ENCODE measurements at regions not wholly inside any gene's neighbourhood (a gene's known extent, or its start where the extent isn't known, plus 50 kb on each side); places are given as distances from the start of the nearest gene placed in this dataset.

DNA sequence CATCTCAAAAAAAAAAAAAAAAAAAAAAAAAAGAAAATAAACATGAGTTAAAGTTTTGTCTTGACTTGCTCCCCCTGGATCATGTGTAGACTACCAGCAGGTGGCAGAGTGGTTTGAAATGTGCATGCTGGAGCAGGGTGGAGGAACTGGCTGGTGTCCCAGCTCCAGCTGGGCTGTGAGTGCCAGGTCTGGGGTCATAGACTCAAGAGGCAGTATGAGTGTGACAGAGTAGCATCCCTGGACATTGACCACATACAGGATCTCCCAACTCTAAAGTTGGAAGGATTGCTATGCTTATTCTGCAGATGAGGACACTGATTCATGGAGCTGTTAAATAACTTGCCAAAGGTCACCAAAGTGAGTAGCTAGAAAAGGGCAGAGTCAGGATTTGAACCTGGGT, 198.0 kb upstream of the MPHOSPH6 start:
- no peak for DNase-seq

DNA sequence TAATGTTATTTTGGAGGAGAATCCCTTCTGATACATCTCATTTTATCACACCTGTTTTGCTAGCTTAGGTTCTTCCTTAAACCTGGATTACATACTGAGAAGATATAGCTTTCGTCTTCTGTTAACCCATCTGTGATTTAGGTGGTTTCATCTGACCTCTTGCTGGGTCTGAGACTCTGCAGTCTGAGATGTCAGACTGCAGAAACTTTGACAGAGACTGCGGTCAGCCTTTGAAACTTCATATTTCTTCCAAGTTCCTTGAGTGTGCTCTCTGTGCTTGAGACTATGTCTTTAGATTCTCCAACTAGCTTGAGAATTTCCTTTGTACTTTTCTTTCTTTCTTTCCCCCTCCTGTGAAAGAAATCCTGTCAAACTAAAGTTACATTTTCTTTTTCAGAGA, 196.4 kb upstream of the MPHOSPH6 start:
- Histone ChIP-seq H3K4me1 (ENCODE audit: control insufficient read depth, insufficient read depth, low read length, poor library complexity, severe bottlenecking) (no peaks in the 10 kb centered on the region), H3K36me3 (ENCODE audit: control insufficient read depth, insufficient read depth, low read length) (no peaks in the 10 kb centered on the region), H3K4me3 (ENCODE audit: insufficient read depth, low read depth, low read length, poor library complexity, severe bottlenecking) (no peak overlapping the region), H3K27ac (ENCODE audit: insufficient read depth, low read length, poor library complexity, severe bottlenecking) (no peak overlapping the region), H3K27me3 (replicated peaks; ENCODE audit: control insufficient read depth, insufficient read depth, low read length, poor library complexity, severe bottlenecking) (no peaks in the 10 kb centered on the region), H3K9me3 (ENCODE audit: control insufficient read depth, low read length) (no peaks in the 10 kb centered on the region)
- DNase-seq, result no peak

More for the DNA sequence above, 198.0 kb upstream of the MPHOSPH6 start:
- Histone ChIP-seq H3K4me1 (ENCODE audit: control insufficient read depth, insufficient read depth, low read length, poor library complexity, severe bottlenecking) (no peaks in the 10 kb centered on the region), H3K9me3 (ENCODE audit: control insufficient read depth, low read length) (no peaks in the 10 kb centered on the region), H3K27ac (ENCODE audit: insufficient read depth, low read length, poor library complexity, severe bottlenecking) (no peak overlapping the region), H3K36me3 (ENCODE audit: control insufficient read depth, insufficient read depth, low read length) (no peaks in the 10 kb centered on the region), H3K27me3 (replicated peaks; ENCODE audit: control insufficient read depth, insufficient read depth, low read length, poor library complexity, severe bottlenecking) (no peaks in the 10 kb centered on the region), H3K4me3 (ENCODE audit: insufficient read depth, low read depth, low read length, poor library complexity, severe bottlenecking) (no peak overlapping the region)

DNA sequence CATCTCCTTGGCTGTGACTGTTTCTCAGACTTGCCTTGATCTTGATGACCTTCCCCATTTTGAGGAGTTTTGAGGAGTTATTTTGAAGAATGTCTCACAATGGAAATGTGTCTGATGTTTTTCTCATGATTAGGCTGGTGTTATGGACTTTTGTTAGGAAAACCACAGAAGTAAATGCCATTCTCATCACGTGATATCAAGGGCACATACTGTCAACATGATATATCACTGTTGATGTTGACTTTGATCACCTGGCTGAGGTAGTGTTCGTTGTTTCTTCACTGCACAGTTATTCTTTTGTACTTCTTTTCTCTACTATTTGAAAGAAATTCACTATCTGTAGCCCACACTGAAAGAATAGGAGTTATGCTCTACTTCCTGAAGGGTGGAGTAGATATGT, 194.7 kb upstream of the MPHOSPH6 start:
- Histone ChIP-seq H3K9me3 (ENCODE audit: control insufficient read depth, low read length) (no peaks in the 10 kb centered on the region), H3K4me3 (ENCODE audit: insufficient read depth, low read depth, low read length, poor library complexity, severe bottlenecking) (no peak overlapping the region), H3K4me1 (ENCODE audit: control insufficient read depth, insufficient read depth, low read length, poor library complexity, severe bottlenecking) (no peaks in the 10 kb centered on the region), H3K36me3 (ENCODE audit: control insufficient read depth, insufficient read depth, low read length) (no peaks in the 10 kb centered on the region), H3K27ac (ENCODE audit: insufficient read depth, low read length, poor library complexity, severe bottlenecking) (no peak overlapping the region), H3K27me3 (replicated peaks; ENCODE audit: control insufficient read depth, insufficient read depth, low read length, poor library complexity, severe bottlenecking) (no peaks in the 10 kb centered on the region)
- DNase-seq, result no peak

DNA sequence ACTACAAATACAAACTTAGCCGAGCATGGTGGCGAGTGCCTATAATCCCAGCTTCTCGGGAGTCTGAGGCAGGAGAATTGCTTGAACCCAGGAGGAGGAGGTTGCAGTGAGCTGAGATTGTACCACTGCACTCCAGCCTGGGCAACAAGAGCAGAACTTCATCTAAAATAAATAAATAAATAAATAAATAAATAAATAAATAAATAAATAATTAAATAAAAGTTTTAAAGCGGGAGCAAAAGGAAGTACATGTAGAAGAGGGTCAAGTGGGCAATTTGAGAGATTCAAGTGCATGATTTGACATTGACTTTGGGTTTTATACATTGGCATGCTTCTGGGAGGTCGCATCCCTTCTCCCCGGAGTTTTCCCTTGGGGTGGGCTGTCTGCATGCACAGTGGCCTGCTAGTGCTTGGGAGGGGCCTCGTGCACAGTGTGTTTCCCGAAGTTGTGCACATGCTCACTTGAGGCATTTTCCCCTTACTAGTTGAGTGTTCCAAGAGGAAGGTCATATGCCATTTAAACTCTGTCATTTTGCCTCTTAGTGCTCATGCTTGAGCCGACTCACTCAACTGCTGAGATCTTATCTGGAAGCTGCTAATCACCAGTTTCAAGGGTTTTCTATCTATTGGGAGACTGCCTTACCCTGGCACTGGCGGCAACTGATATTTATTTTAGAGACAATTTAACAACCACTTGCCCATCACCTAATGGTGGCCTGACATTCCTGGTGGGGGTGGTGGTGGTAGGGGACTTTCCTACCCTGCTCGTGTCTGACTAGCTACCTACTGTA, 193.2 kb upstream of the MPHOSPH6 start:
- Histone ChIP-seq H3K27me3 (replicated peaks; ENCODE audit: control insufficient read depth, insufficient read depth, low read length, poor library complexity, severe bottlenecking) (no peaks in the 10 kb centered on the region), H3K4me3 (ENCODE audit: insufficient read depth, low read depth, low read length, poor library complexity, severe bottlenecking) (no peak overlapping the region), H3K9me3 (ENCODE audit: control insufficient read depth, low read length) (no peaks in the 10 kb centered on the region), H3K4me1 (ENCODE audit: control insufficient read depth, insufficient read depth, low read length, poor library complexity, severe bottlenecking) (no peaks in the 10 kb centered on the region), H3K27ac (ENCODE audit: insufficient read depth, low read length, poor library complexity, severe bottlenecking) (no peak overlapping the region), H3K36me3 (ENCODE audit: control insufficient read depth, insufficient read depth, low read length) (no peaks in the 10 kb centered on the region)
- no peak for DNase-seq

DNA sequence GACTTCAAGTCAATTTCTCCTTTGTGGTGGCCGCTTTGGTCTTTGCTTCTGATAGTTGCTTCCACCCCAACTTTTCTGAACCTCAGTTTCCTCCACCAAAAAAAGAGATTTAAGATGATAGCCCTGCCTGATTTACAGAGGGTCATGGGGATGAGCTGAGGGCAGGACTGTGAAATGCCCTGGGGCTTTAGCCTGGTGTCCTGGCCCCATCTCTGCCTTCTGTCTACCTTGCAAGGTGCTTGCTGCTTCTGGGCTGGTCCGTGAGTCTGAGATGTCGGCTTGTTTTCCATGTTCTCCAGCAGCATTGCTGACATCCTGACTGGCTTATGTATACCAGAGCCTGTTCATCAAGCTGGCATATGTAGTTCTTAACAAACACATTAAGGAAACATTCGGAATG, 191.9 kb upstream of the MPHOSPH6 start:
- H3K4me1 ChIP-seq (ENCODE audit: control insufficient read depth, insufficient read depth, low read length, poor library complexity, severe bottlenecking), result no peaks in the 10 kb centered on the region
- no peak overlapping the region for H3K27ac ChIP-seq (ENCODE audit: insufficient read depth, low read length, poor library complexity, severe bottlenecking)
- no peaks in the 10 kb centered on the region for H3K9me3 ChIP-seq (ENCODE audit: control insufficient read depth, low read length)
- H3K4me3 ChIP-seq (ENCODE audit: insufficient read depth, low read depth, low read length, poor library complexity, severe bottlenecking), result no peak overlapping the region
- H3K27me3 ChIP-seq (replicated peaks; ENCODE audit: control insufficient read depth, insufficient read depth, low read length, poor library complexity, severe bottlenecking), result no peaks in the 10 kb centered on the region
- H3K36me3 ChIP-seq (ENCODE audit: control insufficient read depth, insufficient read depth, low read length), result no peaks in the 10 kb centered on the region
- no peak for DNase-seq

DNA sequence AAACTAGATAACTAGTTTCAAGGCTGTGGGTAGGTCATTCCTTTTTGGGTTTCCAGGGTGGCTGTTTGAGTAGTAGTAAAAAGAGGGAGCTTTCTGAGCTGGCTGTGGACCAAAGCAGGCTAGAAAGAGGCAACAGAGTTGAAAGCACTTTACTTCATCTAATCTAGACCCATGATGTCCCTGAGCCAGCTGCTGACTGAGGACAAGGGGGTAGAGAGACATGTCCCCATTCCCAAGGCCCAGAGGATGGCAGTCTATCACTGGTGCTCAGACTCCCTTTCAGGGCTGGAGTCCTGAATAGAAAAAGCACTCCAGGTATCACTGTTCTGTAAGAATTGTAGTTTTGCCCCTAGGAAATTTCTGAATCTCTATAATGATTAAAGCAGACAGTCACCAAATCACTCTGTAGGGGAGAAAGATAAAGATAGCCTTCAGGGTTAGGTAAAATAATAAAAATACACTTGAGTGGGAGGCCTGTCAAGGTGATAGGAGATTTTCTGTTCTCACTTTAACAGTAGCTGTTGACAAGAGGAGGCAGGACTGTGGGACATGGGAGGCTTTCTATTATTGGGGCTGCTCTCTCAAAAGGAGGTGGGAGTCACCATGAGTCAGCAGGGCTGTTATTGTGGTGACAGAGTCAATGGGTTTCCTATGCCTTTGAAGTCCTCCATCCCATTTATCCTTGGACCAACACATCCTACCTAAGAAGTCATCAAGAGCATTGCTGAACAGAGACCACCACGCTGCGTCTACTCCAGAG, 190.2 kb upstream of the MPHOSPH6 start:
- H3K4me1 ChIP-seq (ENCODE audit: control insufficient read depth, insufficient read depth, low read length, poor library complexity, severe bottlenecking), result no peaks in the 10 kb centered on the region
- no peaks in the 10 kb centered on the region for H3K9me3 ChIP-seq (ENCODE audit: control insufficient read depth, low read length)
- no peaks in the 10 kb centered on the region for H3K36me3 ChIP-seq (ENCODE audit: control insufficient read depth, insufficient read depth, low read length)
- no peak for DNase-seq
- no peak overlapping the region for H3K27ac ChIP-seq (ENCODE audit: insufficient read depth, low read length, poor library complexity, severe bottlenecking)
- no peak overlapping the region for H3K4me3 ChIP-seq (ENCODE audit: insufficient read depth, low read depth, low read length, poor library complexity, severe bottlenecking)
- H3K27me3 ChIP-seq (replicated peaks; ENCODE audit: control insufficient read depth, insufficient read depth, low read length, poor library complexity, severe bottlenecking), result no peaks in the 10 kb centered on the region

DNA sequence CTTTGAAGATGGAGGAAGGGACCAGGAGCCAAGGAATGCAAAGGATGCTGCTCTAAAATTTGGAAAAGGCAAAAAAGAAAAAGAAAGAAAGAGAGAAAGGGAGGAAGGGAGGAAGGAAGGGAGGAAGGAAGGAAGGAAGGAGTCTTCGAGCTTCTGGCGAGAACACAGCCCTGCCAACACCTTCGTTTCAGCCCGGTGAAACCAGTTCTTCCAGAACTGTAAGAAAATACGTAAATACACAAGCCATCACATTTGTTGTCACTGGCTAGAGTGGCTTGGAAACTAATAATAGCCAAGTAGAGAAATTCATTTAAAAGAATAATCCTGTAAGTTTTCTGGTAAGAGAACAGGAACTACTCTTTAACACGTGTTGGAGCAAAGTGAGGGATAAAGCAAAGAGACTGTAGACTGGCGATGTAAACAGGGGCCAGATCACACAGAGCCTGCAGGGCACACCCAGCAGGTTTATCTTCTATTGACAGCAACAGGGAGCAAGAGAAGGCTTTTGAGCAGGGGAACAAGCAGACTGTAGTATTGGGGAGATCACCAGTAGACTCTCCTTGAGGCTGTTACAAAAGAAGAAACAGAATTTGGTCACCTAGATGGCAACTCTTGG, 188.7 kb upstream of the MPHOSPH6 start:
- DNase-seq, result no peak
- no peak overlapping the region for H3K27ac ChIP-seq (ENCODE audit: insufficient read depth, low read length, poor library complexity, severe bottlenecking)
- no peaks in the 10 kb centered on the region for H3K9me3 ChIP-seq (ENCODE audit: control insufficient read depth, low read length)
- no peak overlapping the region for H3K4me3 ChIP-seq (ENCODE audit: insufficient read depth, low read depth, low read length, poor library complexity, severe bottlenecking)
- no peaks in the 10 kb centered on the region for H3K4me1 ChIP-seq (ENCODE audit: control insufficient read depth, insufficient read depth, low read length, poor library complexity, severe bottlenecking)
- H3K36me3 ChIP-seq (ENCODE audit: control insufficient read depth, insufficient read depth, low read length), result no peaks in the 10 kb centered on the region
- no peaks in the 10 kb centered on the region for H3K27me3 ChIP-seq (replicated peaks; ENCODE audit: control insufficient read depth, insufficient read depth, low read length, poor library complexity, severe bottlenecking)

DNA sequence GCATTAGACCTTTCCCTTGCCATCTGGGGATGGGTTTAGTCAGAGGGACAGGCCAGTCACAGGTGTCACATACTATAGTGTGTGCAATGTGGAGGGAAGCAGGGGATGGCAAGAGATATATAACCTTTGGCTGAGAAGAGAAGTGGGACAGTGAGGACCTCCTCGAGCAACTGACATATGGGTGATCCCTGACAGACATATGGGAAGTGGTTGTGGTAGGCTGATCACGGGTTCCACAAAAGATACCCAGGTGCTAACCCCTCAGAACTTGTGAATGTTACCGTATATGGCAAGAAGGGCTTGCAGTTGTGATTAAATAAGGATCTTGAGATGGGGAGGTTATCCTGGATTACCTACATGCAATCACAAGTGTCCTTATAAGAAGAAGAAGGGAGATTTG, 188.1 kb upstream of the MPHOSPH6 start:
- Histone ChIP-seq H3K27me3 (replicated peaks; ENCODE audit: control insufficient read depth, insufficient read depth, low read length, poor library complexity, severe bottlenecking) (no peaks in the 10 kb centered on the region), H3K4me3 (ENCODE audit: insufficient read depth, low read depth, low read length, poor library complexity, severe bottlenecking) (no peak overlapping the region), H3K36me3 (ENCODE audit: control insufficient read depth, insufficient read depth, low read length) (no peaks in the 10 kb centered on the region), H3K9me3 (ENCODE audit: control insufficient read depth, low read length) (no peaks in the 10 kb centered on the region), H3K27ac (ENCODE audit: insufficient read depth, low read length, poor library complexity, severe bottlenecking) (no peak overlapping the region), H3K4me1 (ENCODE audit: control insufficient read depth, insufficient read depth, low read length, poor library complexity, severe bottlenecking) (no peaks in the 10 kb centered on the region)
- no peak for DNase-seq

DNA sequence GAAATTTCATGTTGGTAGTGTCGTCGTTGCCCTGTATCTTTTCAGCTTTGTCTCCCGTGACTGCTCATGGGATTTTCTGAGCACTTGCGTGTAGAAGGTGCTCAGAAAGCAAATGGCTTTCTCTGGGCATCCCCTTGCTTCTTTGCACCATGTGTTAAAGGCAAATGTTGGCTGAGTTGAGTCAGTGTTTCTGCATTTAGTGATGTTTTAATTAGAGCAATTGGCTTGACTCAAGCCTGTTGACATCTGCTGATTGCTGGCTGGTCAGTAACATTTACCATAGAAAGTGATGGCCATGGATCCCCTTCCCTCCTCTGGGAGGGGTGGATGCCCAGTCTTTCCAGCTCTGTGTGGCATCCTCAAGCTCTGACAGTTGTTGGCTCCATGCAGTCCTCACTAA, 187.2 kb upstream of the MPHOSPH6 start:
- DNase-seq, result no peak

DNA sequence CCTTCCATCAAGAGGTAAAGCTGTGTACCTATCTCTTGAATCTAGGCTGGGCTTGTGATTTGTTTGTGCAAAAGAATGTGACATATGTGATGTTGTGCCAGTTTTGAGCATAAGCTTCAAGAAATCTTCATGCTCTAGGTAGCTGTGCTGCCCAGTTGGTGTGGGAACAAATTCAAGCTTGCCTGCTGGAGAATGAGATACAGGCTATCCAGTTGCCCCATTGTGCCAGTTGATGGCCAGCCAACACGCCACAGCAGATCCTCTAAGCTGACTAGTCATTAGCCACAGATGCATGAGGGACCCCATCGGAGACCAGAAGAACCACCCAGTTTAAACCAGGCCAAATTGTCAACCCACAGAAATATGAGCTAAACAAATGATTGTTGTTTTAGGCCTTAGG, 180.5 kb upstream of the MPHOSPH6 start:
- Histone ChIP-seq H3K36me3 (ENCODE audit: control insufficient read depth, insufficient read depth, low read length) (no peaks in the 10 kb centered on the region), H3K27me3 (replicated peaks; ENCODE audit: control insufficient read depth, insufficient read depth, low read length, poor library complexity, severe bottlenecking) (no peaks in the 10 kb centered on the region), H3K4me1 (ENCODE audit: control insufficient read depth, insufficient read depth, low read length, poor library complexity, severe bottlenecking) (no peaks in the 10 kb centered on the region), H3K9me3 (ENCODE audit: control insufficient read depth, low read length) (no peaks in the 10 kb centered on the region), H3K4me3 (ENCODE audit: insufficient read depth, low read depth, low read length, poor library complexity, severe bottlenecking) (no peak overlapping the region), H3K27ac (ENCODE audit: insufficient read depth, low read length, poor library complexity, severe bottlenecking) (no peak overlapping the region)
- no peak for DNase-seq

More for the DNA sequence above, 187.2 kb upstream of the MPHOSPH6 start:
- no peaks in the 10 kb centered on the region for H3K4me1 ChIP-seq (ENCODE audit: control insufficient read depth, insufficient read depth, low read length, poor library complexity, severe bottlenecking)
- H3K36me3 ChIP-seq (ENCODE audit: control insufficient read depth, insufficient read depth, low read length), result no peaks in the 10 kb centered on the region
- no peak overlapping the region for H3K27ac ChIP-seq (ENCODE audit: insufficient read depth, low read length, poor library complexity, severe bottlenecking)
- no peaks in the 10 kb centered on the region for H3K27me3 ChIP-seq (replicated peaks; ENCODE audit: control insufficient read depth, insufficient read depth, low read length, poor library complexity, severe bottlenecking)
- no peak overlapping the region for H3K4me3 ChIP-seq (ENCODE audit: insufficient read depth, low read depth, low read length, poor library complexity, severe bottlenecking)
- H3K9me3 ChIP-seq (ENCODE audit: control insufficient read depth, low read length), result no peaks in the 10 kb centered on the region

Measured in effector memory CD4-positive, alpha-beta T cell (primary cell).